Large intestine (tissue), 3 donors: ENCODE measurements at regions not wholly inside any gene's neighbourhood (a gene's known extent, or its start where the extent isn't known, plus 50 kb on each side); places are given as distances from the start of the nearest gene placed in this dataset.

Source experiments
- DNase-seq, 2 donors: peaks; one replicate each; pipeline versions ENCODE4 v3.0.0 to v3.0.0-alpha.2; 2013
- H3K27ac ChIP-seq: one replicate; pipeline ENCODE4 v1.5.1; 2013; ENCODE audit warnings: low read length
- H3K27me3 ChIP-seq: 2 replicates; pipeline ENCODE4 v1.6.1; 2013; ENCODE audit warnings: low read length; ENCODE audit not compliant: control insufficient read depth, insufficient read depth
- H3K36me3 ChIP-seq: 2 replicates; pipeline ENCODE4 v1.6.1; 2013; ENCODE audit warnings: low read length; ENCODE audit not compliant: control insufficient read depth, insufficient read depth
- H3K4me1 ChIP-seq: one replicate; pipeline ENCODE4 v1.6.1; 2013; ENCODE audit warnings: low read length; ENCODE audit not compliant: control insufficient read depth, insufficient read depth
- H3K4me3 ChIP-seq: one replicate; pipeline ENCODE4 v1.5.1; 2013; ENCODE audit warnings: low read length
- H3K9me3 ChIP-seq: one replicate; pipeline ENCODE4 v1.6.1; 2013; ENCODE audit warnings: mild to moderate bottlenecking, low read depth, low read length, moderate library complexity; ENCODE audit not compliant: control insufficient read depth
- WGBS: methylation state at CpG from one replicate; pipeline ENCODE4 v1.1.5; 2013; ENCODE audit warnings: low lambda C conversion rate; ENCODE audit not compliant: insufficient coverage; 5-methylcytosine and 5-hydroxymethylcytosine counted together

DNA sequence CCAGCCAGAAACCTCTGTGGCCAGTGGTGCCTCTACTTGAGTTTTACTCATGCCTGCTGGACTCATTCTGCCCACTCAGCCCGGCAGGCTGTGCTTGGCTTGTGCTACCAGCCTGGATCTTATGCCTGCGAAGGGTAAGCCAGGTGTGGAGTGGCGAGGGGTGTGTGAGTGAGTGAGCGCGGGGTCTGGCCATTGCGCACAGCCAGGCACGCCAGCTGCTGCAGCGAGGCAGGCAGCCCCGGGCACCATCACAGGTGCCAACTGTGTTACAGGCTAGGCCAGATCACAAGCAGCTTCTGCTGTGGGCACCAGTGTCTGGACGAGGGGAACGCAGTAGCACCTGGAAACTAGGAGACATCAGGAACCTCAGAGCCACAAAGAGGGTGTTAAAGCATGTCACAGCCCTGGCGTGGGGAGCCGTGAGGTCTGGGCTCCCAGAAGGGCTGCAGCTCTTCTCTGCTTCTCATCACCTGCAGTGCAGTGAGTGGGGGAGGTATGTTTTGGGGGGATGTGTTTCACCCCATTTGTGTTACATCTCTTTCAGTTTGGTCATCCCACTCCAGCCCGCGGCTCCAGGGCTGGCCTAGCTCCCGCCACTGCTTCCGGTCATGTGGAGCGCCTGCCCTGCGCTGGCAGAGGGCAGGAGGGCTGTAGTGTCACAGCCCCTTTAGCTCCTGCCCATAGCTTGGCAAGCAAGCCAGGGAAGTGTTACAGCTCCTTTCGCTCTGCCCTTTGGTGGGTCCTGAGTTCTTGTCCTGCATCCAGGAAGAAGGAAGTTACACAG lies 379.7 kb upstream of the IMPG1 start:
- no peaks in the 10 kb centered on the region for H3K36me3 ChIP-seq
- H3K27ac ChIP-seq = no peak overlapping the region
- no peak overlapping the region for H3K4me3 ChIP-seq
- peaks cover 2% of the 10 kb centered on the region for H3K9me3 ChIP-seq
- 100% methylated on average over 2 of the region's 20 CpGs for WGBS
- H3K27me3 ChIP-seq = no peaks in the 10 kb centered on the region
- no peaks in the 10 kb centered on the region for H3K4me1 ChIP-seq
- DNase-seq = no peak

DNA sequence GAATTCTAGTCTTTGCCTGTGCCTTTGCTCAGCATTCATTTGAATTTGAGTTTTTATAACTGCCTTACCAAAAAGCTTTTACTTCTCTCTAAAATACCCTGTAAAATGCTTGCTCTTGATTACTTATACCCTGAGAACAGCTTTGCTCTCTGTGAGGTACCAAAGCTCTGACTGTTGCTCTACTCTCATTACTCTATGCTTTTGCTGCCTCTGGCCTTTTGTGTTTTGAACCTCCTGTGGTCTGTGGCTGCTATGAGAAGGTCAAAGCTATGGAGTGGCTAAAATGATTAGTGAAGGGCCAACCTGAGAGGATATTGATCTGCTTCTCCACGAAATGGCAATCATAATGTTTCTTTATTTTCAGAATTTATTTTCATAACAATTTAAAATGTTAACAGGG lies 375.6 kb upstream of the IMPG1 start:
- no peaks in the 10 kb centered on the region for H3K36me3 ChIP-seq
- DNase-seq = no peak
- H3K4me1 ChIP-seq = no peaks in the 10 kb centered on the region
- no peak overlapping the region for H3K27ac ChIP-seq
- peaks cover 2% of the 10 kb centered on the region for H3K9me3 ChIP-seq
- no peak overlapping the region for H3K4me3 ChIP-seq
- 71% methylated on average over 1 of the region's 1 CpG for WGBS
- H3K27me3 ChIP-seq = no peaks in the 10 kb centered on the region

DNA sequence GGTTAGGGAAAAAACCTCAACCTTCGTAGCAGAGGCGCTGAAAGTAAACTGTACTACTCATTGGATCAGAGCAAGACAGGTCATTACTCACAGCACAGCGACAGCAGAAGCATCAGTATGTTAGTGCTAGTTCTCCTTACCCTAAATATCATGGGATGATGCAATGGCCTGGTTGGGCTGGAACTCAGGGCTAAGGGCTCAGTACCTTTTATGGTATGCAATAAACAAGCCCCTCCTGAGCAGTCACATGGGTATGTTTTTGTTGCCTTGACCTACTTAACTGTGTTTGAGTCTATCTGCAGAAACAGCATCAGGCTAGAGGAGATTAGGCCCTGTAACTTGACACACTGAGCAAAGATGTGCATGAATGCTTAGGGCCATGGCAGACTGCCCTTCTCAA lies 369.4 kb upstream of the IMPG1 start:
- Histone ChIP-seq H3K4me1 (no peaks in the 10 kb centered on the region), H3K36me3 (no peaks in the 10 kb centered on the region), H3K9me3 (no peaks in the 10 kb centered on the region), H3K4me3 (no peak overlapping the region), H3K27ac (no peak overlapping the region), H3K27me3 (no peaks in the 10 kb centered on the region)
- no CpG with 5 or more reads among the region's 3 CpGs for WGBS
- no peak for DNase-seq

DNA sequence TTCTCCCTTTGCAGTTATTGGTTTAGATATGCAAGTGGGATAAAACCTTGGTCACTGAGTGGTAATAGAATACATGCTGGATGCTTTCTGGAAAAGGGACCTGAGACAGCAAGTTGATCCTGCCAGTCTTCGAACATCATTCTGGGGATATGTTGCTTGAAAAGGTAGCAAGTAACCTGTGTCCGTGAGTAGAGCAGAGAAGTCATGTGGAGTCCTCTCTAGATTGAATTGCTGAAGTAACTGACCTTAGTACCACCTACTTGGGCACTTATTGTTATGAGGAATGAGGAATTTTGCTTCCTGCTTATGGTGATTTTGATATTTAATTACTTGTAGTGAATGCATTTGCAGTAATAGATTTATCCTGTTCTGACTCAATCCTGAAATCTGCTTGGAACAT lies 367.3 kb upstream of the IMPG1 start:
- Histone ChIP-seq H3K36me3 (no peaks in the 10 kb centered on the region), H3K4me1 (no peaks in the 10 kb centered on the region), H3K27ac (no peak overlapping the region), H3K27me3 (no peaks in the 10 kb centered on the region), H3K4me3 (no peak overlapping the region), H3K9me3 (no peaks in the 10 kb centered on the region)
- WGBS = no CpG with 5 or more reads among the region's 2 CpGs
- DNase-seq = no peak

DNA sequence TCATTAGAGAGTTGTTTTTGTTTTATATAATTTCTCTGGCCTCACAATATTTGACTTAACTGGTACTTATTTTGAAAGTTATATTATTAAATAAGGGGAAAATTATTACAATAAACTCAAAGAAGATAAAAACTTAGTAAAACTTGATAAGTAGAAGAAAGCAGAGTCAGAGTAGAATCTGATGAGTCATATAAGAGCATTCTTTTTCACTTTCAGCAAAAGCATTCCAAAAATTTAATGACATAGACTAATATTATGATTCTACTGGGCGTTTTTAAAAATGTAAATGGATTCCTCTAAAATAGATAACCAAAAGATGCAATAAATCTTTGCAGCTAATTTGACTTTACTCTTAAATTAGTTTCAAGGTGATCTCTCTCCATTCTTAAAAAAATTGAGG lies 366.3 kb upstream of the IMPG1 start:
- Histone ChIP-seq H3K4me1 (no peaks in the 10 kb centered on the region), H3K36me3 (no peaks in the 10 kb centered on the region), H3K27ac (no peak overlapping the region), H3K4me3 (no peak overlapping the region), H3K27me3 (no peaks in the 10 kb centered on the region), H3K9me3 (no peaks in the 10 kb centered on the region)
- 60% methylated on average over 1 of the region's 1 CpG for WGBS
- no peak for DNase-seq

DNA sequence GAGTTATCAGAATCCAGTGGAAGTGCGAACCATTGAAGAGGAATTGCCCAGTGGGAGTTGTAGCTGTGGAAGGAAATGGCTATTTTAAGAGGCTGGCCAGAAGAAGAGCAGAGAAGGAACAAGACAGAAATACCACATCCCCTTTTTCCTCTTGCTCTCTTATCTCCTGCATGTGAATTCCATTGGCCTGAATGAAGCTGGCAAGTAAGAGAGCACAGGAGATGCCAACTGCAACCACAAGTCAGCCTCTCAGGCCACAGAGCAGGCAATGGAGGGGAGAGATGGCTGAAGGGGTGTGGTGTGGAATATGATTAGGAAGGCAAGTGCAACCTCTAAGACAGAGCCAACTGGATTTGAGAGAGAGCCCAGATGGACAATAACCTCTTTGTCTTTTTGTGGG lies 362.7 kb upstream of the IMPG1 start:
- Histone ChIP-seq H3K36me3 (no peaks in the 10 kb centered on the region), H3K27ac (no peak overlapping the region), H3K4me3 (no peak overlapping the region), H3K27me3 (no peaks in the 10 kb centered on the region), H3K9me3 (no peaks in the 10 kb centered on the region), H3K4me1 (no peaks in the 10 kb centered on the region)
- no peak for DNase-seq
- no CpG with 5 or more reads among the region's 1 CpG for WGBS

DNA sequence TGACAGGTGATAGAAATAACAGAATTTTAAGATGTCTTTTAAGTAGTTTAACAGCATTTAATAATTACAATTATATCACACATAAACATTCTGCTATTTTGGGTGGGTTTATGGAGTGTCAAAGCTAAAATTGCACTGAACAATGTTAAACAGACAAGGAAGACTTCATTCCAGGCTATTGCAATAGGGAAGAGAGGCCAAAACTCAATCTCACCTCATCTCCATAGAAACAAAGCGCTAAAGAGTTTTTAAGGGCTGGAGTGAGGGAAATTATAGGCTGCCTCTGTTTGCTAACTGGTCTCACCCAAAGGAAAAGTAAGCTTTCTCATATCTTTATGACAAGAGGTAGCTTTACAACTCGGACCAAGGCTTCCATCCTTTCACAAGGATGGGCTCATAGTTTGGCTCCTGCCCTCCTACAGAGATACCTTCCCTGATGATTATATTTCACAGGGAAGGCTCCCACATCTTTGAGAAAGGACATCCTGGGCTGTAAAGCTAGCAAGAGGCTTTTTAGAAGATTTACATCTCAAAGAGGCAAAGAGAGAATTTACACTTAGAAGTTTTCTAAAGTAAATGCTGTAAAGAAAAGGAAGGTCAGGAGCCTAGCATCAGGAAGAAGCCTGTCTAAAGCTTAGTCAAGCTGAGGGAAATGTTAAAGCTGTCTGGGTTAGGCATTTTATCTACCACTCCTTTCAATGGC lies 350.2 kb upstream of the IMPG1 start:
- no peaks in the 10 kb centered on the region for H3K9me3 ChIP-seq
- no peaks in the 10 kb centered on the region for H3K4me1 ChIP-seq
- no peak overlapping the region for H3K27ac ChIP-seq
- DNase-seq = no peak
- no peaks in the 10 kb centered on the region for H3K27me3 ChIP-seq
- no CpG with 5 or more reads among the region's 2 CpGs for WGBS
- no peaks in the 10 kb centered on the region for H3K36me3 ChIP-seq
- no peak overlapping the region for H3K4me3 ChIP-seq

DNA sequence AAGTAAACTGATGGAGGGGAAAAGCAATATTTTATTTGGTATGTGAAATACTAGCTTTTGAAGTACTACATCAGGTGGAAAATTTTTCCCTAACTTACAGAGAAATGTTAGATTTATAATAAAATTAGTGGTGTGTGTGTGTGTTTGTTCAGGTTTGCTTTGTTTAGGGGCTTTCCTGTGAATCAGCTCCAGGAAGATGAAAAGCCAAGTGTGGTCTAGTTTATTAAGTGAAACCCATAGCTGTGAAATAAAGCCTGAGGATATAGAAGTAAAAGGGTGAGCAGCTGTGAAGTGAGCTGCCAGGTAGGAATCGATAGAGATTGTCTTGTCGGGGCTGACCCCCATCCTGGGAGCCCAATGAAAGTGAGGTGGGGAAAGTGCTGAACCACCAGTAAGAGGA lies 347.6 kb upstream of the IMPG1 start:
- Histone ChIP-seq H3K27ac (no peak overlapping the region), H3K36me3 (no peaks in the 10 kb centered on the region), H3K4me1 (no peaks in the 10 kb centered on the region), H3K27me3 (no peaks in the 10 kb centered on the region), H3K4me3 (no peak overlapping the region), H3K9me3 (no peaks in the 10 kb centered on the region)
- no CpG with 5 or more reads among the region's 2 CpGs for WGBS
- DNase-seq = no peak

DNA sequence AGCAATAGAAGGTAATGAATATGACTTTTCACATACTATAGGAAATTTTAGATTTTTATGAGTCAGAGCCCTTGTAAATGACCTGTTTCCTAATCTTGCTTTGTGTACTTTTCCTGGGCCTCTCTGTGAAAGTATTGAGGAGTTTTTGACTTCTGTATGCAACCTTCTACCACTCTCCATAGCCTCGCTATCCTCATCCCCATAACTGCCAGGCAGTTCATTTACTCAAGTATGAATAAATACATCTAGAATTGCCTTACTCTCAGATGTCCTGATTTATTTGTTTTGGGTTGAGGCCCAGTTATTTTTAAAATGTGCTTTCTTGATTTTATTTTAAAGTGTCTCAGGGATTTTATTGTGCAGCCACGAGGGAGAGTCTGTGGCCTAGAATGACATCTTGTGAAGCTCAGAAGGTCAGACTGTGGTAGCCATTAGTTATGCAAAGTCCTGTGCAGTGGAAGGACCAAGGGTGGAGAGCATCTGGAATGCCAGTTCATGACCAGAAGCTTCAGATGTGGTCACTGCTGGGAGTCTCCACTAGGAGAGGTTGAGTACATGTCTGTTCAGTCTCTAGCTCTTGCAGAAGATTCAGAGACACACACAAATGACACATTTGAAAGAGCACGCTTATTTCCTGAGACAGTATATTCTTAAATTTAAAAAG lies 346.2 kb upstream of the IMPG1 start:
- Histone ChIP-seq H3K27me3 (no peaks in the 10 kb centered on the region), H3K27ac (no peak overlapping the region), H3K9me3 (no peaks in the 10 kb centered on the region), H3K4me3 (no peak overlapping the region), H3K36me3 (no peaks in the 10 kb centered on the region), H3K4me1 (no peaks in the 10 kb centered on the region)
- DNase-seq = no peak
- 100% methylated on average over 1 of the region's 3 CpGs for WGBS

DNA sequence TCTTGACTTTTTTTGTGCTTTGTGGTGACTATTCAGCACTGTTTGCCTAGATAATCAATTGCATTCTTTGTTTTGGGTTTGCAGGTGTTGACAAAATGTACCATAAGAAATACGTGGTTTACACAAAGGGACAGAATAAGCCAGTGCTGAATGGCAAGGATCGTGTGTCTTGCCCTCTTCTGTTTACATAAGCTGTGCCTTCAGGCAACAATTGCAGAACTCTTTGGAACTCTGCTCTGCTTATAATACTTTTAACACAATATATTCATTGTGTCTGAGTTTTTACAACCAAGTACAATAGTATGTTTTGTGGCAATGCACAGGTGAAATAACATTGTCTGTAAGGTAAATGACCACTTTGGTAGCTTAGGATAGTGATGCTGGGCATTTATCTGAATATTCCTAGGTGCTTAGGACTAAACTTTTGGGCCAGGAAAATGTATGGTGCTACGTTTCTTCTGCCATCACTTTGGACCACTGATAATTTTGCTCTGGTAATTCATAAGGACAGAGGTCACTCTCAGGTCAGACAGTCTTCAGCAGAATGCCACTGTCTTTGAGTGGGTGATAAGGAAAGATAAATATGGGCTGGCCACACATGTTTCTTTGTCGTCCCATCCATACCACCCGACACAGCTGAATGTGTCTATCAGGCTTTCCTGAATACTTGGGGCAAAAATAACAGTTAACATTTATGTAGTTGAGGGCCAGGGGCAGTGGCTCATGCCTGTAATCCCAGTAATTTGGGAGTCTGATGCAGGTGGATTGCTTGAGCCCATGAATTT lies 344.6 kb upstream of the IMPG1 start:
- H3K4me3 ChIP-seq = no peak overlapping the region
- H3K4me1 ChIP-seq = no peaks in the 10 kb centered on the region
- H3K27ac ChIP-seq = no peak overlapping the region
- H3K27me3 ChIP-seq = no peaks in the 10 kb centered on the region
- no peaks in the 10 kb centered on the region for H3K36me3 ChIP-seq
- no peak for DNase-seq
- WGBS = no CpG with 5 or more reads among the region's 5 CpGs
- no peaks in the 10 kb centered on the region for H3K9me3 ChIP-seq
